ENCODE measurements at regions not wholly inside any gene's neighbourhood (a gene's known extent, or its start where the extent isn't known, plus 50 kb on each side); places are given as distances from the start of the nearest gene placed in this dataset.
"Not testable (repeated sequence)": the region's sequence is repeated elsewhere in the genome, so short reads cannot be mapped to it uniquely, and the experiment has no call there.

DNA sequence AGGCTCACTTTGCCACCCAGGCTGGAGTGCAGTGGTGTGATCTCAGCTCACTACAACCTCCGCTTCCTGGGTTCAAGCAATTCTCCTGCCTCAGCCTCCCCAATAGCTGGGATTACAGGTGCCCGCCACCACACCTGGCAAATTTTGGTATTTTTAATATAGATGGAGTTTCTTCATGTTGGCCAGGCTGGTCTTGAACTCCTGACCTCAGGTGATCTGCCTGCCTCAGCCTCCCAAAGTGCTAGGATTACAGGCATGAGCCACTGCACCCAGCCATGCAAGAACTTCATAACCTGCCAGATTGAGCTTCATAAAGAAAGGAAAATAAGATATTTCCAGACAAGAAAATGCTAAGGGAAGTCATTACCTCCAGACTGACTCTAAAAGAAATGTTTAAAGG lies 4467.2 kb upstream of the OR11H1 start:
- H3K27ac Mint-ChIP-seq; DNase-seq; H3K4me1 Mint-ChIP-seq (ENCODE audit: low read depth); H3K27me3 Mint-ChIP-seq (ENCODE audit: low read depth); ATAC-seq (replicated peaks in 1 of 2); H3K4me3 Mint-ChIP-seq: not testable (repeated sequence)
- H3K36me3 Mint-ChIP-seq (ENCODE audit: insufficient read depth in 2 of 2): peaks cover 15 to 30% of the 10 kb centered on the region in 2 donors
- peaks cover 21 to 29% of the 10 kb centered on the region in 2 donors for H3K9me3 Mint-ChIP-seq

DNA sequence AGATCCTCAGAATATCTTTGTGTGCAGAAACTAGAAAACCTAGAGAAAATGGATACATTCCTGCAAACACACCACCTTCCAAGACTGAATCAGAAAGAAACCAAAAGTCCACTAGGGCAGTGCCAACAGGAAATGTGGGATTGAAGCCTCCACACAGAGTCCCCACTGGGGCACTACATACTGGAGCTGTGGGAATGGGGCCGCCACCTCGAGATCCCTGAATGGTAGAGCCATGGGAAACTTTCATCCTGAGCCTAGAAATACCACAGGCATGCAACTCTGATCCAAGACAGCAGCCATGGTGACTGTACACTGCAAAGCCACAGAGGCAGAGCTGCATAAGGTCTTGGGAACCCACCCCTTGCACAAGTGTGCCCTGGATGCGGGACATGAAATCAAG lies 4465.5 kb upstream of the OR11H1 start:
- ATAC-seq (replicated peaks in 1 of 2); H3K27me3 Mint-ChIP-seq (ENCODE audit: low read depth); H3K27ac Mint-ChIP-seq; H3K4me1 Mint-ChIP-seq (ENCODE audit: low read depth); H3K4me3 Mint-ChIP-seq; DNase-seq: not testable (repeated sequence)
- Mint-ChIP-seq H3K36me3 (ENCODE audit: insufficient read depth in 2 of 2) (peaks cover 19 to 36% of the 10 kb centered on the region in 2 donors), H3K9me3 (peaks cover 33% of the 10 kb centered on the region in 2 donors)

DNA sequence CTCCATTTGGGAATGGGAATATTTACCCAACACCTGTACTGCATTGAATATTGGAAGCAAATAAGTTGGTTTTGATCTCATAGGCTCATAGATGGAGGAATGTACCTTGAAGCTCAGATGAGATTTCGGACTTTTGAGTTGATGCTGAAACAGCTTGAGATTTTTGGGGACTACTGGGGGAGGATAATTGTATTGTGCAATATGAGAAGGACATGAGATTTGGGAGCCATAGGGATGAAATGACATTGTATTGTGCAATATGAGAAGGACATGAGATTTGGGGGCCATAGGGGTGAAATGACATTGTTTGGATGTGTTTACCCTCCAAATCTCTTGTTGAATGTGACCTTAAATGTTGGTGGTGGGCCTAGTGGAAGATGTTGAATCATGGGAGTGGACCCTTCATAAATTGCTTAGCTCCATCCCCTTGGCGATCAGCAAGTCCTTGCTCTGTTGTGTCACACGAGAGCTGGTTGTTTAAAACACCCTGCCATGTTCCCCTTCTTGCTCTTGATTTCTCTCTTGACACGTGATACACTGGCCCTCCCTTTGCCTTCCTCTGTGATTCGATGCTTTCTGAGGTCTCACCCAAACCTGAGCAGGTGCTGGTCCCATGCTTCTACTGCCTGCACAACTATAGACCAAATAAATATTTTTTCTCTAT lies 4464.8 kb upstream of the OR11H1 start:
- H3K36me3 Mint-ChIP-seq (ENCODE audit: insufficient read depth in 2 of 2): peaks cover 18 to 37% of the 10 kb centered on the region in 2 donors
- not testable (repeated sequence) for H3K27me3 Mint-ChIP-seq (ENCODE audit: low read depth); H3K4me1 Mint-ChIP-seq (ENCODE audit: low read depth); DNase-seq; H3K27ac Mint-ChIP-seq; H3K4me3 Mint-ChIP-seq; ATAC-seq (replicated peaks in 1 of 2)
- H3K9me3 Mint-ChIP-seq: peaks cover 34 to 36% of the 10 kb centered on the region in 2 donors

DNA sequence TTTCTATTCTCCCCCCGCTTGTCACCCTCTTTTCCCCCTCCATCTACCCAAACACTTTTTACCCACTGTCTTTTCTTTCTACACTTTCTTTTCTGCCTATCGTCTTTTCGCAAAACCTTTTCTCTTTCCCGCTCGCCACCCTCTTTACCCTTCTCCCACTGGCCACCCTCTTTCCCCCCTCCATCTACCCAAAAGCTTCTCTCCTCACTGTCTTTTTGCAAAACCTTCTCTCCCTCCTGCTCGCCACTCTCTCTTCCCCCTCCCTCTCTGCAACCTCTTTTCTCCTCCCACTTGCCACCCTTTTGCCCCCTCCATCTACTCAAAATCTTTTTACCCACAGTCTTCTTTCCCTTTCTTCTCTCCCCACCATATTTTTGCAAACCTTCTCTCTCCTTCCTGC lies 4462.8 kb upstream of the OR11H1 start:
- not testable (repeated sequence) for H3K27ac Mint-ChIP-seq; H3K27me3 Mint-ChIP-seq (ENCODE audit: low read depth); DNase-seq; H3K4me3 Mint-ChIP-seq; H3K4me1 Mint-ChIP-seq (ENCODE audit: low read depth); ATAC-seq (replicated peaks in 1 of 2)
- H3K9me3 Mint-ChIP-seq: peaks cover 35 to 36% of the 10 kb centered on the region in 2 donors
- H3K36me3 Mint-ChIP-seq (ENCODE audit: insufficient read depth in 2 of 2): peaks cover 20 to 32% of the 10 kb centered on the region in 2 donors

DNA sequence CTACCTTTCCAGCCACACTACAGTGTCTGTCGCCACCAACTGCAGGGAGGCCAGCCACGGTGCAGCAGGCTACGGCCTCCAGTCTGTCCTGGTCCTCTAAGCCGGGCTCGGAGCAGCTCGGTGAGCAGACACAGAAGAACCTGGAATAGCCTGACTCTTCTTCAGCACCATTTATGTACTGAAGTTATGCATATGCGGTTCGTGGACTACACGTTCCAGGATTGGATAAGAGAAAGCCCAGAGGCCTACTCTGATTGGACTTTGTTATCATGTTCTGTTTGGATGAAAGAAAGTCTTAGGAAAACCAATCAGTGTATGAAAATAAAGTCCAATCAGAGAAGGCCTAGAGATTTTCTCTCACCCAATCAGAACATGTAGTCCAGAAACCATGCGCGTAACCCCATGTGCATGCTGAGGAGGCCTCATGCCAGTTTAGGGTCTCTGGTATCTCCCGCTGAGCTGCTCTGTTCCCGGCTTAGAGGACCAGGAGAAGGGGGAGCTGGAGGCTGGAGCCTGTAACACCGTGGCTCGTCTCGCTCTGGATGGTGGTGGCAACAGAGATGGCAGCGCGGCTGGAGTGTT lies 4462.0 kb upstream of the OR11H1 start:
- ATAC-seq (replicated peaks in 1 of 2); H3K27me3 Mint-ChIP-seq (ENCODE audit: low read depth); H3K4me1 Mint-ChIP-seq (ENCODE audit: low read depth); H3K27ac Mint-ChIP-seq; DNase-seq; H3K4me3 Mint-ChIP-seq: not testable (repeated sequence)
- Mint-ChIP-seq H3K36me3 (ENCODE audit: insufficient read depth in 2 of 2) (peaks cover 20 to 32% of the 10 kb centered on the region in 2 donors), H3K9me3 (peaks cover 33 to 34% of the 10 kb centered on the region in 2 donors)

DNA sequence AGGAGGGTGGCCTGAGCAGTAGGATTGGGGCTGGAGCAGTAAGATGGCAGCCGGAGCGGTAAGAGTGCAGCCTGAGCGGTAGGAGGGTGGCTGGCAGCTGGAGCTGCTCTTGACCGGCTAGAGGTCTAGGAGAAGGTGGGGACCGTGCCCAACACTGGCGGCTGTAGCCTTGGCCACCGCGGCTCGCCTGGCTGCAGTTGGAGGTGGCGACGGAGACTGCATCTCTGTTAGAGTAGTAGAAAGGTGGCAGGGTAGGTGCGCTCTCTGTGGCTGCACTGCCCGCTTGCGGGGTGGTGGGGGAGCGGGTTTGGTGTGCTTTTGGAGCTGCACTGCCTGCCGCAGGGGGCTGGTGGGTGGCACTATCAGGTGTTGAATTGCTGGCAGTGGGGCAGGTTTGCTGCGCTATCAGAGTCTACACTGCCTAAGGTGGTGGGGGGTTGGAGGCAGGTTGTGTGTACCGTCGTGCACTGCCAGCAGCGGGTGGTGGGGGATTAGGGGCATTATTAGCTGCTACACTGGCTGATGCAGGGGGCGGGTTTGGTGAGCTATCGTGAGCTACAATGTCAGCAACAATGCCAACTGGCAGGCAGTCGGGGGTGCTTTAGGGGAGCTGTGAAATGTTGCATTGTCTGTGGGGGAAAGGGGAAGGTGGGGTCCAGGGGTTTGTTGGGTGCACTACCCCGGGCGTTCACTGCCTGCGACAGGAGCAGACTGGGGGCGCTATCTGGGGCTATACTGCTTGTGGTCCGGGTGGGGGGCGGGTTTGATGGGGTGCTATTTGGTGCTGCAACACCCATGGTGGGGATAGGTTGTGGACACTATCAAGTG lies 4461.3 kb upstream of the OR11H1 start:
- no peaks in the 10 kb centered on the region for H3K4me1 Mint-ChIP-seq (ENCODE audit: low read depth)
- ATAC-seq (replicated peaks in 1 of 2) (no peak), DNase-seq (no peak)
- H3K4me3 Mint-ChIP-seq: no peak overlapping the region
- no peak overlapping the region for H3K27ac Mint-ChIP-seq
- H3K36me3 Mint-ChIP-seq (ENCODE audit: insufficient read depth in 2 of 2): peaks cover 20 to 32% of the 10 kb centered on the region in 2 donors
- H3K27me3 Mint-ChIP-seq (ENCODE audit: low read depth): no peaks in the 10 kb centered on the region
- H3K9me3 Mint-ChIP-seq: peaks cover 32% of the 10 kb centered on the region in 2 donors

DNA sequence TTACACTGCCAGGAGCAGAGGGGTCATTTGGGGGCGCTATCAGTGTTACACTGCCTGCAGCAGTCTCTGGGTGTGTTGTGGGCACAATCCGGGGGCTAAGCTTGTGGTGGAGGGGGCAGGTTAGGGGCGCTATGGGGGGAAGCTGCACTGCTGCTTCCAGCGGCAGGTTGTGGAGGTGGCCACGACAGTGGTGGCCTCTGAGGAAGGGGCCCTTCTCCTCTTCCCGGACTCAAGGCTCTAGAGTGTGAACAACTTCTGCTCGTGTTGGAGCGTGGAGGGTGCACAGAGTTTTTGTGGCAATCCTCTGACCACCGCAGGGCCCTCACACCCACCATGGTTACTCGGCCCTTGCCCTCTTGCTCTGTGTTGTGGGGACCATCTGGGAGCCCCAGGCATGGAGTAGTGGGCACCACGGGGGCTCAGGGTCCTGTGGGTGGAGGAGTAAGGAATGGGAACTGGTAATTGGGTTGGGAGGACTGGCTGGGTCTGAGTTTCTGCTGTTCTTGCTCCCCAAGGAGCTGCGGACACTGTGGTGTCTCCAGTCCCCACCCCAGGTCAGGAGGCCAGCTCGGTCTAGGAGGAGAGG lies 4460.6 kb upstream of the OR11H1 start:
- Mint-ChIP-seq H3K9me3 (peaks cover 30 to 31% of the 10 kb centered on the region in 2 donors), H3K36me3 (ENCODE audit: insufficient read depth in 2 of 2) (peaks cover 20 to 31% of the 10 kb centered on the region in 2 donors)
- ATAC-seq (replicated peaks in 1 of 2); H3K4me3 Mint-ChIP-seq; DNase-seq; H3K4me1 Mint-ChIP-seq (ENCODE audit: low read depth); H3K27me3 Mint-ChIP-seq (ENCODE audit: low read depth); H3K27ac Mint-ChIP-seq: not testable (repeated sequence)

DNA sequence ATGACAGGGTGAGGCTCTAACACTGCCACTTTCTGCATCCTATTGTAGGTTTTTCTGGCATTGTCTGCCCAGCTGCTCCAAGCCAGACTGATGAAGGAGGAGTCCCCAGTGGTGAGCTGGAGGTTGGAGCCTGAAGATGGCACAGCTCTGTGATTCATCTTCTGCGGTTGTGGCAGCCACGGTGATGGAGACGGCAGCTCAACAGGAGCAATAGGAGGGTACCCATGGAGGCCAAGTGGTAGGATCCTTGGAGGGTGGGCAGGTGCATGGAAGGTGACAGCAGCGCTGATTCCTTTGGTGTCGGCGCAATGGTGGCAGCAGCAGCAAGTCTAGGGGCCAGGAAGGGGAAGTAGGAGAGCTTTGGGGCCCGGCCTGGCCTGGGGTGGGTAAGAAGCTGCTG lies 4460.1 kb upstream of the OR11H1 start:
- H3K4me1 Mint-ChIP-seq (ENCODE audit: low read depth); H3K4me3 Mint-ChIP-seq; H3K27ac Mint-ChIP-seq; H3K27me3 Mint-ChIP-seq (ENCODE audit: low read depth); DNase-seq; ATAC-seq (replicated peaks in 1 of 2): not testable (repeated sequence)
- Mint-ChIP-seq H3K36me3 (ENCODE audit: insufficient read depth in 2 of 2) (peaks cover 20 to 30% of the 10 kb centered on the region in 2 donors), H3K9me3 (peaks cover 28 to 29% of the 10 kb centered on the region in 2 donors)

DNA sequence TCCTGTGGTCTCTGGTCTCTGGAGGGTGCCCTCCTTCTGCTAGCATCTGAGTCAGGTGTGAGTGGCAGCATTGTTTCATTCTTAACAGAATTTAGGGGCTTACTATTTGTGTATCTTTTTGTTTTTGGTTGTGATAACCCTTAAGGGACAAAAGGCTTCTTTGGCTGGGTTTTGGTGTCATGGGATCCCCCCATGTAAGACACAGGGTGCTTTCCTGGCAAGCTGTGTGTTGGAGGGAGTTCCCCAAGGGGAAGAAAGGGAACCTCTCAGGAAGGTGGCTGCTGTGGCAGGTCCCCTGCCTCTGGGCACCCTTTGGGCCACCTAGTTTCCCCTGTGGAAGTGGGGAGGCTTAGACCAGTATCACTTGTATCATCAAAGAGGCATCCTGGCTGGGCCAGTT lies 4459.6 kb upstream of the OR11H1 start:
- not testable (repeated sequence) for ATAC-seq (replicated peaks in 1 of 2); H3K27ac Mint-ChIP-seq; H3K4me1 Mint-ChIP-seq (ENCODE audit: low read depth); H3K4me3 Mint-ChIP-seq; DNase-seq; H3K27me3 Mint-ChIP-seq (ENCODE audit: low read depth)
- Mint-ChIP-seq H3K9me3 (peaks cover 23 to 26% of the 10 kb centered on the region in 2 donors), H3K36me3 (ENCODE audit: insufficient read depth in 2 of 2) (peaks cover 20 to 30% of the 10 kb centered on the region in 2 donors)
